GM18499 (cell line): ENCODE measurements at regions not wholly inside any gene's neighbourhood (a gene's known extent, or its start where the extent isn't known, plus 50 kb on each side); places are given as distances from the start of the nearest gene placed in this dataset.

Experiments
- ATAC-seq: cut with Tn5 transposase; IDR thresholded peaks from one replicate; pipeline ENCODE4 v1.9.1; 2021; ENCODE audit warnings: moderate number of reproducible peaks; ENCODE audit not compliant: insufficient read depth, unreplicated experiment

GRCh38 chr18:2306606-2307005, 264.7 kb downstream of the METTL4 start:
- ATAC-seq, result no peak

DNA sequence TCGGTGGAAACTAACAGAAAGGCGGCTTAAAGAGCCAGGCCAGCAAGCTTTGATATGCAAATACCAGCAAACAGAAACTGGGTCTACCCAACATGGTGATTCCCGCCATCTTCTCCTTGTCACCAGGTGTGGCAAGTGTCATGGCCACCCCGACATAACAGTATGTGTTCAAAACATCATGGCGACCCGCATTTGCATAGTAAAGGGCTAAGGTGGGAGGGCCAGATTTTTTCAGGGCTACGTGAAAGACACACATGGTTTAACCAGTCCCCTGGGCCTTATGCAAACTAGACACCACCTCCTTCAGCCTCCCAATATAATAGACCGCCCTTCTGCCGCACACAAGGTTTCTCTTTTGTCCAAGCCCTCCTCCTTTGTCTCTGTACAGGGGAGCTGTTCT, 260.4 kb downstream of the METTL4 start:
- no peak for ATAC-seq

GRCh38 chr18:2312440-2312839, 258.9 kb downstream of the METTL4 start:
- ATAC-seq, result peak; percentile 72

DNA sequence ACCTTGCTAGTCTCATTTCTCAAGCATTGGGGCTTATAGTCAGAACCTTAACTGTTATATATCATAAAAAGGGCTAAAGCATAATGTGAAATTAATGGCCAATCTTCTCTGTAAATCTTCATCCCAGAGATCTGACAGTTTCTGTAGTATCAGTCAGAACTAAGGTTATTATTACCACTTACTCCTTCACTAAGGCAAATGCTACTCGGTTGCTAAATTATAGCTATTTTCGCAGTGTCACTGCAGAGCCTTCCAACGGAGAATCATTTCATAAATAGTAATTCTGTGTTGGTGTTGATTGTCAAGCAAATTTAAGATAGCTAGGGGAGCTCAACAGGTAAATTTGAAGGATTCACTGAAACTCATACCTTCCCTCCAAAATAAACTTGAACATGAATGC, 258.0 kb downstream of the METTL4 start:
- no peak for ATAC-seq

DNA sequence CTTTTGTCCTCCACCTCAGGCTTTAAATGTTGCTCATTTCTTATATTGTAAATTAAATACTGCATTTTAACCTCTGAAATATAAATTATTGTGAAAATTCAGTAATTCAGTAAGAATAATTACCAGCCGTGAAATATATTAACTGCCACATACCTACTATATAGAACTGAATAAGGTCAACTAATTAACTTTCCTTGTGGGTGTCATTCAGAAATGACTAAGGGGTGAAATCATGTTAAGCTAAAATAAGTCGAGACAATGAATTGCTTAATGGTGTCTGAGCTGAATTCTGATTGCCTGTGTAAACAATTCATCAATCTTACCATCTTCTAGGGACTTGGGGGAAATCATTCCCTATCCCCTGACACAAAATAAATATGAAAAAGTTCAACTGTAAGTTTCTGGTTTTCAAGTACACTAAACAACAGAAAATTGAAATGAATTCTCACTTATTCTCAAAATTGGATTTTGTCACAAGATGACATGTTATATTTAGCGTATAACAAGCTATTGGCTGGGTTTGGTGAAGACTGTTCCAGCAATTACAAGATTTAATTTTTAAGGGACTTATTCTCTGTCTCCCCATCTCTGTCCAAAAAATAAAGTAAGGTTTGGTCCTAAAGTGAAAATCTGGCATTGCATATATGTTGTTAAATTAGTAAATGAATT, 255.1 kb downstream of the METTL4 start:
- no peak for ATAC-seq

DNA sequence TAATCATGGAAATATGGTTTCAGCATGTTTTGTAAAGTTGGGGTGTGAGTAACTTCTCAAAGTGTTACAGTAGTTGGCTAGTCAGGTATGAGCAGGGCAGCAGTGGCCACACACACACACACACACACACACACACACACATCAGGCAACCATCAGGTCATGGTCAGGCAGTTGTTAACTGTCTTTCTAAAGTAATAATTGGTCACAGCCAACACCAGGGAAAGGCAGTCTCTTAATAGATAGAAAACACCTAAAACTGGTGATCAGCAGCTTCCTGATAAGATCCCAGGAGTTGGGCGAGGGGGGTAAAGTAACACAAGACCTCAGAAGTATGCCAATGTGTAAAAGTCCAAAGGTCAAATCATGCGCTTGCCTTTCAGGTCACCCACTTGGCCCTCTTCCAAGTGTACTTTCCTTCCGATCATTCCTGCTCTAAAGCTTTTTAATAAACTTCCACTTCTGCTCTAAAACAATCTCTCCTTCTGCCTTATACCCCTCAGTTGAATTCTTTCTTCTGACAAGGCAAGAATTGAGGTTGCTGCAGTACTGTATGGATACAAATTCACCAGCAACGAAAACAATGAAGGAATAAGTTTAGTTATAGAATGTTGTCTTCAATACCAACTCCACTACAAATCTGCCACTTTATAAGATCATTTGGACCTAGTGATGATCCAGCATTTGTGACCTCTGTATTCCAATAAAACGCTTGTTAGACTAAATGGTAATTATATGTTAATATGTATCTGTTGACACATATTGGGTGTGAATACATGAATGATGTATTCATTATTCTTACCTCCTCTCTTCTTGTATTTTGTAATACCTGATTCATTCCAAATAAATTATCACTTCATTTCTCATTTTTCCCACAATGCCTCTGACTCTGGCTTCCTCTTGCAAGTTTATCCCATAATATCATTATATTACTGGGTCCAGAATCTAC, 254.3 kb downstream of the METTL4 start:
- no peak for ATAC-seq

DNA sequence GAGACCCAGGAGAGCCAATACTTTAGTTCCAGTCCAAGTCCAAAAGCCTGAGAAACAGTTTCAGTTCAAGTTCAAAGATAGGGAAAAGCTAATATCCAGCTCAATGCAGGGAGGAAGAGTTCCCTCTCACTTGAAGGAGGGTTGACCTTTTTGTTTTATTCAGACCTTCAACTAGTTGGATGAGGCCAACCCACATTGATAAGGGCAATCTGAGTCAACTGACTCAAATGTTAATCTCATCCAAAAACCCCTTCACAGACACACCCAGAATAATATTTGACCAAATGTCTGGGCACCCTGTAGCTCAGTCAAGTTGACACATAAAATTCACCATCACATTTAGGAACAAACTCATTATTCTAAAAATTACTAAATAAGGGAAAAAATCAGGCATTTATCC, 246.8 kb downstream of the METTL4 start:
- no peak for ATAC-seq

DNA sequence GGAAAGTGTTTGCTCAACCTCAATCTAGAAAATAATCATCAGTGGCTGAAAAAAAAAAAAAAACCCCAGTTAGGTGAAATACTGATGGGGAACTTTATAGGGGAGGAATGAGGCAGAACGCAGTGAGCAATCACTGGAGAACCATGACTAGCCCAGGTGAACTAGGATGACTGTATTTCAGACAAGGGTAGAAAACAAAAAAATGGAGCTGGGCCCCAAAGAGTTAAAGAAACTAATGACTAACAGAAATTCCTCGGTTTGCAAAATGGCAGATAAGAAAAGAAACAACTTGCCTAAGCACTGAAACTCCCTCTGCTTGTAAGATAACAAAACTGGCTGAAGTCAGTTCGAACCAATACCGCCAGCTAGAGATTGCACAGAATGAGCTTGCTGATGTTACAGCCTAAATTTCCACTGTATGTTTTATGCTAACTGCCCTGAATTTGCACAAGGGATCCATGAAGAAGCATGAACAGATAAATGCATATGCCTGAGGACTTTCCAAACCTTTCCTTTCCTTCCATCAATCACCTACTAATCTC, 245.9 kb downstream of the METTL4 start:
- no peak for ATAC-seq

DNA sequence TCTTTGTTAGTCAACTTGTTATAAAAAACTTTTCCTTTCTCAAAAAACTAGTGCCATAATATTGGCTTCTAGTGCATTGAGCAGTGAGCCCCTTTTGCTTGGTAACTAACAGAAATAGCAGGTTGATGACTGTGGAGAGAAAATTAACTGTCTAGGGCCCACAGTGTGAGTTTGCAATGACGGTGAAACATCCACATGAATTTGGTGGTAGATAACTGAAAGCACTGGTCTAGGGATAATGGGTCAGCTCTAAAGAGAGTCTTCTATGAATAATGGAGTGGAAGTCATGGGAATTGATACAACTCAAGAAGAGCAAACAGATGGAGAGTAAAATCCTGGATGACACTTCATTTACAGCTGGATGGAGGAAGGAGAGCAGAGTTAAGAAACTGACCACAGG, 245.4 kb downstream of the METTL4 start:
- no peak for ATAC-seq

GRCh38 chr18:2326999-2327398, 244.3 kb downstream of the METTL4 start:
- ATAC-seq, result no peak

- no peak for ATAC-seq
Measured at GRCh38 chr18:2330764-2331163, 240.5 kb downstream of the METTL4 start.

DNA sequence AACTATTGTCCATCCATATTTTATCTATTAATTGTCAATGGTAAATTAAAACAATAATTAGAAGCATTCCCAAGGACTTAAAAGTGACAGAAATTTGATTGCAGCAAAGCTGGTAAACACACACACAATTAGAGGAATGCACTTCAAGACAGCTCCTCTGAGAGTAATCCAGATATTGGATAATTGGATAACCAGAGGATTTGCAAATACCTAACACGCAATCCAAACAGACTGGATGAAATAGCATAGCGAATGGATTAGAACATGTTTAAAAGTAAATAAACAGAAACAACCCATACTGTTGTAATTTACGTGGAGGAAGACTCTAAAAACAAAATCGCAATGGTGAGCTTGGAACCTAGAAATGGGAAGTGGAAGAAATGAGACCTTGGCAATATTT, 239.8 kb downstream of the METTL4 start:
- no peak for ATAC-seq

GRCh38 chr18:2336690-2337392, 234.5 kb downstream of the METTL4 start:
- no peak for ATAC-seq

- ATAC-seq, result no peak
Measured at GRCh38 chr18:2337552-2338141, 233.7 kb downstream of the METTL4 start.

- no peak for ATAC-seq
Measured at GRCh38 chr18:2338601-2339000, 232.7 kb downstream of the METTL4 start.

DNA sequence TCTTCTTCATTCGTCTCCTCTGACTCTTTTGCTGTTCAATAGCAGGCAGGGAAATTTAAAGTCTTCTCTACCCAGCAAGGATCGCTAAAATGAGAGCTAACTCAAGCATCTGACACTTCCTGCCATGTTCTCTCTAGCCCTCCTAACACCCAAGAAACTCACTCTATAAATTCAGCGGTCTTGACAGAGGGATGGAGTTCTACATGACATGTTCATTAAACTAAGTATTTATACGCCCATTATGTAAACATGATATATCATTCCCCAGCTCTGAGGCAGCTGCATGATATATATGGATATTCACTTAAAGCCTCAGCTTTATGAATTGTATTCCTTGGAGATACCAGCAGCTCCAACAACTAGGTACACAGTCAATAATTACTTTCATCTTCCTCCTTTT, 231.0 kb downstream of the METTL4 start:
- no peak for ATAC-seq

GRCh38 chr18:2348003-2348402, 223.3 kb downstream of the METTL4 start:
- ATAC-seq, result no peak

GRCh38 chr18:2351126-2351850, 220.0 kb downstream of the METTL4 start:
- no peak for ATAC-seq

GRCh38 chr18:2354292-2354691, 217.0 kb downstream of the METTL4 start:
- no peak for ATAC-seq

DNA sequence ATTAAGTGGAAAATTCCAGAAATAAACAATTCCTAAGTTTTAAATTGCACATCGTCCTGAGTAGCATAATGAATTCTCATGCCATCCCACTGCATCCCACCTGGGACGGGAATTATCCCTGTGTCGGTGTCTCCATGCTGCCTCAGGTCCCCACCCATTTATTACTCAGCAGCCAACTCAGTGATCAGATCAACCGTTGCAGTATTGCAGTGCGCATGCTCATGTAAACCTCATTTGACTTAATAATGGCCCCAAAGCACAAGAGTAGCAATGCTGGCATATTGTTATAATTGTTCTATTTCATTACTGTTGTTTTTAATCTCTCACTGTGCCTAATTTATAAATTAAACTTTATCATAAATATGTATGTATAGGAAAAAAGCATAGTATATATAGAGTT, 214.4 kb downstream of the METTL4 start:
- ATAC-seq, result no peak
